T-helper 1 cell (primary cell): ENCODE measurements at regions not wholly inside any gene's neighbourhood (a gene's known extent, or its start where the extent isn't known, plus 50 kb on each side); places are given as distances from the start of the nearest gene placed in this dataset.
"Not testable (repeated sequence)": the region's sequence is repeated elsewhere in the genome, so short reads cannot be mapped to it uniquely, and the experiment has no call there.

Experiments used
- DNase-seq, 5 donors: peaks; one replicate each; pipeline ENCODE4 v3.0.0-alpha.2; 2012 to 2020

- DNase-seq = no peak
These were observed 542.8 kb downstream of the GRXCR1 start for GRCh38 chr4:43435291-43435690.

DNA sequence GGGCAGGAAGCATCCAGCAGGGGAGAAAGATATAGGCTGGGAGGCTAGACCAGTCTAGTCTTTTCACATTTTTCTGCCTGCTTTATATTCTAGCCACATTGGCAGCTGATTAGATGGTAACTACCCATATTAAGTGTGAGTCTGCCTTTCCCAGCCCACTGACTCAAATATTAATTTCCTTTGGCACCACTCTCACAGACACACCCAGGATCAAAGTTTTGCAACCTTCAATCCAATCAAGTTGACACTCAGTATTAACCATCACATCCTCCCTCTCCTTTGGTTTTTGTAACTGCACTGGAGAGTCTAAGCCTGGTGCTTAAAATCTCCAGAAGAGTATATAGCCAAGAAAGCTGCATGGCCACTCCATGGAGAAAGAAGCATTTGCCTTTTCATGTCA is 560.4 kb downstream of the GRXCR1 start:
- DNase-seq = peak in 1 of 5 donors; percentile 18

DNA sequence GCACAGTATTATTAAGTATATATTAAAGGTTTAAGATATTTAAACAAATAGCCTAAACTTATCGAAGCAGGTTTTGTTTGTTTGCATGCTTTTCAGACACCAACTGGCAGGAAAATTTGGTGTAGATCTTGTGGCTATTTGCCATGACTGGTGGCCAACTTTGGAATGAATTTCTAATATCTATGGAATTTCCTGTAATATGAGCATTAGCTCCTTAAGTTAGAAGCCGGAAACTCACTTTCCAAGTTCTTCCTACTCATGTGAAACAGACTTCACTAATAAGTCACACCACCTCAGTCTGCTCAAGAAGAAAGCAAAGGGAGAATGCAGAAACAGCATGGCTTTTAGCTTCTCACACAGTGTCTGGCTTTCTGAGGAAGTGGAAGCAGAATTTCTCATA is 563.9 kb downstream of the GRXCR1 start:
- no peak for DNase-seq

- DNase-seq = no peak
These were observed 565.4 kb downstream of the GRXCR1 start for GRCh38 chr4:43457866-43458265.

- no peak for DNase-seq
These were observed 565.8 kb downstream of the GRXCR1 start for GRCh38 chr4:43458293-43458692.

DNA sequence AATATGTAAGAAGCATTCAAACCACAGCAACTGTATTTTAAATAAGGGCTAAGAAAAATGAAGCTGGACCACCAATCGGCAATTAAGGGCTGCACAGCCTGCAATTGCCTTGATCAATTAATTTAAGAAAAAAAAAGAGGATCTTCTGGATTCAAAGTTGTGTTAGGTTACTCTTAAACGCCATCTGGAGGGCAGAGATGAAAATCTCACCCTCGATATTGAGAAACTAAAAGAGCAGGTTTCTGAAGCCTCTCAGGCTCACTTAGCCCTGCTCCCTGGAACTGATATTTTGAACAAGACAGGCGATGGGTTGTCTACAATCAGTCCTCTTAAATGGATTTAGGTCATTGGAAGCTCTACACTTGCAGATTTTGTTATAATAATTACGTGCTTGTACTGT is 579.4 kb downstream of the GRXCR1 start:
- no peak for DNase-seq

GRCh38 chr4:43481526-43481925 is 589.0 kb downstream of the GRXCR1 start:
- no peak for DNase-seq

DNA sequence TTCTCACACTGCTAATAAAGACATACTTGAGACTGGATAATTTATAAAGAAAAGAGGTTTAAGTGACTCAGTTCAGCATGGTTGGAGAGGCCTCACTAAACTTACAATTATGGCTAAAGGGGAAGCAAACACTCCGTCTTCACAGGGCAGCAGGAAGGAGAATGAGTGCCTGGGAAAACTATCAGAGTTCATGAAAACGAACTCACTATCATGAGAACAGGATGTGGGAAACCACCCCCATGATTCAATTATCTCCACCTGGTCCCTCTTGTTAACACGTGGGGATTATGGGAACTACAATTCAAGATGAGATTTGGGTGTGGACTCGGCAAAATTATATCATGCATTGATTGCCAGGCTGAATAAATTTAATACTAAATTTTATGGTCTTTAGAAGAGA is 592.7 kb downstream of the GRXCR1 start:
- no peak for DNase-seq

DNA sequence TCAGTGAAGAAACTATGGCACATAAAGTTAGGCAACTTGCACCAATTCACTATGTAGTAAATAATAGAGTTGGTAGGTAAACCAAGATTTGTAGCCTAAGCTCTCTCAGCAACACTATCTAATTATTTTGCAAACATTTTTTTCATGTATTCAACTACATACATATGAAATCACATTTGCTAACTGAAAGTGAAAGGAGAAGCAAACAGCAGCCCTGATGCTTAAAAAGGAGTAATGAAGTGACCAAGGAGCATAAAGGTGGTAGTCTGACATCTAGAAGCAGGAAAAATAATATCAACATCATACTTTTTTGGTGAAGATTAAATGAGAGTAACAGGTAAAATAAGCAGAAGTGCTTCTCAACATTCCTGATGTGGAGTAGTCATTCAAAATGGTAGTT is 603.7 kb downstream of the GRXCR1 start:
- DNase-seq = no peak

DNA sequence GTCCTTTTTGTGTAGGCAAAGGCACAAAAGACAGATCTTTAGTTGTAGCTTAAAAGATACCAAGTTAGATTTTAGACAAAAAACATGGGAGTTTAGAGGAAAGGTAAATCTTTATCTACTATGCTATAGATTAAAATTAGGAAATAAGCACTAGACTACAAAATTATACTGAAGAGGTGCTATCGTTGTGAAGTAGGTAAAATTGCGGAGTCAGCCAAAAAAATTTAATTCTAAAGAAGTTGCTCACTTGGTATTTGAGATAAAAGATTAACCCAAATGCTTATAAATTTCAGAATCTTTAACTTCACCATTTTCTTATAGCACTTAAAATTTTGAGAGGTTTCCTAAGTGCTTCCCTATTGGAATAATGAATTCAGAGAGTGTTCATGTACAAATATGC is 604.1 kb downstream of the GRXCR1 start:
- no peak for DNase-seq

- DNase-seq = not testable (repeated sequence)
These were observed 613.3 kb downstream of the GRXCR1 start for GRCh38 chr4:43505823-43506222.

DNA sequence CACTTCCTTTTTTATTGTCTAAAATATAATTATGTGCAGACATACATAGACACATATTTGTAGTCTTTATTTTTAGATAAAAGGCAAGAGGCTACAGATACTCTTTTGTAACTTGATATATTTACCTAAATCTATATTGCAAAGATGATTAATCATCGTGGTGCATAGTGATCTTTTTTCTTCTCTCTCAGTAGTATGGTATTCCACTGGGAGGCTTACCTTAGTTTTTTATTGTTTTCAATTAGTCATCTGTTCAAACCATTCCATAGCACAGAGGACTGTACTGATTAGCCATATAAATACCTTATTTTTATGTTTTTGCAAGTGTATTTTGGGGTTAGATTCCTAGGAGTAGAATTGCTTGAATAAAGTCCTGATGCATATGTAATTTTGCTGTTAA is 619.7 kb downstream of the GRXCR1 start:
- no peak for DNase-seq

DNA sequence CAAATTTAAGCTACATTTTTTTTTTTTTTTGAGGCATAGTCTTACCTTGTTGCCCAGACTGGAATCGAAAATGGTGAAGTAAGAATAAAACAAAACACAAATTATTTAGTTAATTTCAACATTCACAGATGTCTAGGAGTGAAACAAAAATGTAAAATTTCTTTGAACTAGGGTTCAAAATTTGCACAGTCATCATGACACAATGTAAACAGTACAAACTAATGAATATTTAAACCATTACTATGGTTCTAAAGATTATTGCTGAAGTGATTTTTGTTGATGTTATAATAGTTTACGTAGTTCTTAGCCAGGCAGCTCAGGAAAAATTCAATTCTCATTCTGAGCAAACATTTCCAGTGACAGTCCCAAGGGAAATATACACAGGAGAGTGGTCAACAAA is 633.1 kb downstream of the GRXCR1 start:
- DNase-seq = no peak

DNA sequence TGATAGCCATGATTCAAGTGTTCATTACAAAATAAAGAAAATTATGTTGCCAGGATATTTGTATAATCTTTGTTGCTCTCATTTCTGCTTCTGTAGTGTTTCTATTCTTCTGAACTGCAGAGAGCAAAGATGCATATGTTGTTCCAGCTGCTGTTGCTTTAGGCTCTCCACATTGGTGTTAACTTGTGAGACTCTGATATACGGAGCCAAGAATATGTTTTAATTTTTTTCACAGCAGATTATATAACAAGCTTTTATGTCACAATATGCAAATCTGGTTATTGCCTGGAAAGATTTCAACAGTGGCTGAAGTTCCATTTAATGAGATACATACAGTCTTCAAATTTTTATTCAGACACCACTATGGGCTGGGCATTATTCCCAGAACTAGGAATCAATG is 655.0 kb downstream of the GRXCR1 start:
- no peak for DNase-seq

- no peak for DNase-seq
These were observed 658.6 kb downstream of the GRXCR1 start for GRCh38 chr4:43550981-43551627.

DNA sequence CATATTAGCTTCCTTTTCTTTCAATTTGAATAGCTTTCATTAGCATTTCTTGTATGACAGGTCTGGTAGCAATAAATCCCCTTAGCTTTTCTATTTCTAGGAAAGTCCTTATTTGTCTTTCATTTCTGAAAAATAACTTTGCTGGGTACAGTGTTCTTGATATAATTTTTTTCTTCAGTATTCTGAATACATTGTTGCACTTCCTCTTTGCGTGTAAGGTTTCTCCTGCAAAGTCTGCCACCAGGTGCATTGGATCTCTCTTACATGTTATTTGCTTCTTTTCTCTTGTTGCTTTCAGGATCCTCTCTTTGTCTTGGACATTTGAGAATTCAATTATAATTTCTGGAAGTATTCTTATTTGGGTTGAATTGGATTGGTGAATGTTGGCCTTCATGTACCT is 663.7 kb downstream of the GRXCR1 start:
- DNase-seq = no peak

DNA sequence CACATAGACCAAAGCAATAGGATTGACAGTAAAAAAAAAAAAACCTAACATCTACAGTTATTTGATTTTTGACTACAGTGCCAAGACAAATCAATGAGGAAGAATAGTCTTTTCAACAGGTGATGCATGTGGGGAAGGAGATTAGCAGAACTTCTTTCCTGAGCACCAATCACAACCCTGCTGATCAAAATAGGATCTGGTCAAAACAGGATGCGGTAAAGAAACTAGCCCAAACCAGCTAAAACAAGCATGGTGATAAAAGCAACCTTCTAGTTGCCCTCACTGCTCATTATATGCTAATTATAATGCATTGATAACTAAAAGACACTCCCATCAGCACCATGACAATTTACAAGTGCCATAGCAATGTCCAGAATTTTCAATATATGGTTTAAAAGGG is 667.5 kb downstream of the GRXCR1 start:
- no peak for DNase-seq

- DNase-seq = no peak
These were observed 671.6 kb downstream of the GRXCR1 start for GRCh38 chr4:43564107-43564506.

GRCh38 chr4:43564591-43564990 is 672.1 kb downstream of the GRXCR1 start:
- no peak for DNase-seq

DNA sequence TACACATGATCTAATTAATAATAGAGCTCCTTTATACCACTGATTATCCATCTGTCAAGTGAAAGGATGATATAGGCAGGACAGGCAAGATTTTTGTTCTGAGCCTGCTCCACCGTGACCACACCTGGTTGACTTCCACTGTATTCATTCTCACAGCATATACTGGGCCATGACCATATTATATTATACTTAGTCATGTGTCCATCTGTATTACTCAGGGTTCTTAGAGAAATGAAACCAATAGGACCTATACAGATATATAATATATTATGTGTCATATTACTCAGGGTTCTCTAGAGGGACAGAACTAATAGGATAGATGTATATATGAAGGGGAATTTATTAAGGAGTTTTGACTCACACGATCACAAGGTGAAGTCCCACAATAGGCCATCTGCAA is 675.1 kb downstream of the GRXCR1 start:
- DNase-seq = no peak

DNA sequence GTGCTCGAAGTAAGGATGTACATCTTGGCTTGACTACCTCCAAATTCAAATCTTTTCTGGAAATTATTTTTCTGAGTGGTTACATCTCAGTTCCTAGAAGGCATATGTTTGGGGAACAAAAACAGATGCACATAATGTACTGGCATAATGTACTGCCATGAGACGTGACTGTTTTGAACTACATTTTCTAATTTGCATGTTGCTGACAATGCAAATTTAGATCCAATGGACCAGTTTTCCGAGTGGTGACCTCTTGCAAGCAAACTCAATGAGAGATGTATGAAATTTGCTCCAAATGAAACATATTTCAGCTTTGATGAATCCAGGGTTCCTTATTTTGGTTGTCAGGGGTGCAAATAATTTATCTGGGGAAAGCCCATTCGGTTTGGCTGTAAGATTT is 694.3 kb downstream of the GRXCR1 start:
- DNase-seq = no peak

- no peak for DNase-seq
These were observed 695.2 kb downstream of the GRXCR1 start for GRCh38 chr4:43587758-43588157.

- no peak for DNase-seq
These were observed 714.9 kb downstream of the GRXCR1 start for GRCh38 chr4:43607400-43607799.

- no peak for DNase-seq
These were observed 715.4 kb downstream of the GRXCR1 start for GRCh38 chr4:43607827-43608461.

DNA sequence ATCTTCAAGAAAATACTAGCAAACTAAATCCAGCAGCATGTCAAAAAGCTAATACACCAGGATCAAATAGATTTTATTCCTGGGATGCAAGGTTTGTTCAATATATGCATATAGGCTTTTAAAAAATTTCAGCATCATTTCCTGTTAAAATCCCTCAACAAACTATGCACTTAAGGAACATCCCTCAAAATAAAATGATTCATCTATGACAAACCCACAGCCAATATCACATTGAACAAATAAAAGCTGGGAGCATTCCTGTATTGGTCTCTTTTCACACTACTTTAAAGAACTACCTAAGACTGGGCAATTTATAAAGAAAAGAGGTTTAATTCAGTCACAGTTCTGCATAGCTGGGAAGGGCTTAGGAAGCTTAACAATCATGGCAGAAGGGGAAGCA is 726.7 kb downstream of the GRXCR1 start:
- DNase-seq = no peak
